H1 (cell line): ENCODE measurements at regions not wholly inside any gene's neighbourhood (a gene's known extent, or its start where the extent isn't known, plus 50 kb on each side); places are given as distances from the start of the nearest gene placed in this dataset.
"Not testable (repeated sequence)": the region's sequence is repeated elsewhere in the genome, so short reads cannot be mapped to it uniquely, and the experiment has no call there.

Source experiments
- CEBPB ChIP-seq: IDR thresholded peaks from 2 replicates; pipeline ENCODE4 v1.6.1; 2012; ENCODE audit warnings: low read depth, low read length
- EZH2 ChIP-seq: fragments of 200-600 bp; sonication (generic); IDR thresholded peaks from 2 replicates; pipeline ENCODE4 v1.7.1; 2012; ENCODE audit warnings: low read depth, mild to moderate bottlenecking, moderate library complexity, low read length, inconsistent platforms; ENCODE audit not compliant: severe bottlenecking
- HDAC2 ChIP-seq, 2 experiments: fragments of 300-600 bp in 1 of 2; sonication (generic) in 1 of 2; IDR thresholded peaks; 2 replicates each; pipeline ENCODE4 v1.6.1; 2011 to 2012; ENCODE audit warnings: low read depth in 2 of 2, low read length in 2 of 2, mild to moderate bottlenecking in 2 of 2, moderate library complexity in 2 of 2, borderline replicate concordance in 1 of 2, inconsistent platforms in 1 of 2
- JUN ChIP-seq: IDR thresholded peaks from 2 replicates; pipeline ENCODE4 v1.6.1; 2011; ENCODE audit warnings: low read depth, mild to moderate bottlenecking, improper control_type of control experiment, low read length
- JUND ChIP-seq: IDR thresholded peaks from 2 replicates; pipeline ENCODE4 v1.6.1; 2011; ENCODE audit warnings: mild to moderate bottlenecking, improper control_type of control experiment, low read length
- MAFK ChIP-seq: IDR thresholded peaks from 2 replicates; pipeline ENCODE4 v1.6.1; 2012; ENCODE audit warnings: low read depth, mild to moderate bottlenecking, improper control_type of control experiment, low read length
- RAD21 ChIP-seq, 2 experiments: IDR thresholded peaks in 1 of 2; conservative IDR thresholded peaks in 1 of 2; 2 replicates each; pipeline ENCODE4 v1.6.1; 2011; ENCODE audit warnings: low read depth in 2 of 2, low read length in 2 of 2, improper control_type of control experiment in 1 of 2, inconsistent platforms in 1 of 2, mild to moderate bottlenecking in 1 of 2, moderate library complexity in 1 of 2
- SIN3A ChIP-seq, 2 experiments: IDR thresholded peaks in 1 of 2; conservative IDR thresholded peaks in 1 of 2; 2 replicates each; pipeline ENCODE4 v1.6.1; 2011 to 2012; ENCODE audit warnings: low read length in 2 of 2, improper control_type of control experiment in 1 of 2, low read depth in 1 of 2, mild to moderate bottlenecking in 1 of 2
- SP4 ChIP-seq: IDR thresholded peaks from 2 replicates; pipeline ENCODE4 v1.6.1; 2012; ENCODE audit warnings: low read length, inconsistent platforms
- ZNF274 ChIP-seq: IDR thresholded peaks from 2 replicates; pipeline ENCODE4 v1.7.0; 2012; ENCODE audit warnings: low read length, borderline replicate concordance; ENCODE audit errors: extremely low read depth
- TF ChIP-seq, protein P1 (sequence below), 3 experiments: IDR thresholded peaks; 1 replicate in 2 of 3; 2 replicates in 1 of 3; pipeline versions ENCODE4 v1.5.1 to v1.6.1; 2011; ENCODE audit warnings: low read length in 3 of 3, mild to moderate bottlenecking in 3 of 3, inconsistent platforms in 2 of 3, low read depth in 1 of 3, moderate library complexity in 1 of 3; ENCODE audit not compliant: insufficient read depth in 1 of 3; ENCODE audit errors: control extremely low read depth in 1 of 3
- TF ChIP-seq, protein P2 (sequence below): IDR thresholded peaks from 2 replicates; pipeline ENCODE4 v1.6.1; 2012; ENCODE audit warnings: inconsistent platforms
- TF ChIP-seq, protein P3 (sequence below): IDR thresholded peaks from 2 replicates; pipeline ENCODE4 v1.6.1; 2012; ENCODE audit warnings: low read length, inconsistent platforms

DNA sequence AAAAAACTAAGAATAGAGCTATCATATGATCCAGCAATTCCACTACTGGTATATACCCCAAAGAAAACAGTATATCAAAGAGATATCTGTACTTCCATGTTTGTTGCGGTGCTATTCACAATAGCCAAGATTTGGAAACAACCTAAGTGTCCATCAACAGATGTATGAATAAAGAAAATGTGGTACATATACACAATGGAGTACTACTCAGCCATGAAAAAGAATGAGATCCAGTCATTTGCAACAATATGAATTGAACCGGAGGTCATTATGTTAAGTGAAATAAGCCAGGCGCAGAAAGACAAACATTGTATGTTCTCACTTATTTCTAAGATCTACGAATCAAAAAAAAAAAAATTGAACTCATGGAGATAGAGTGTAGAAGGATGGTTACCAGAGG, 97.8 kb upstream of the MMADHC start:
- not testable (repeated sequence) for TF ChIP-seq MAFK; JUN; JUND; ZNF274; CEBPB; EZH2; SIN3A (conservative IDR thresholded peaks at IDR 0.05 in 1 of 2, IDR thresholded peaks at IDR 0.05 in 1 of 2; ENCODE audit: low read depth in 1 of 2, low read length in 2 of 2); SP4; HDAC2 (IDR thresholded peaks at IDR 0.05; ENCODE audit: borderline replicate concordance in 1 of 2, low read depth in 2 of 2, low read length in 2 of 2); RAD21 (IDR thresholded peaks at IDR 0.05 in 1 of 2, conservative IDR thresholded peaks at IDR 0.05 in 1 of 2; ENCODE audit: low read depth in 2 of 2, low read length in 2 of 2)
- TF ChIP-seq, protein P1, sequence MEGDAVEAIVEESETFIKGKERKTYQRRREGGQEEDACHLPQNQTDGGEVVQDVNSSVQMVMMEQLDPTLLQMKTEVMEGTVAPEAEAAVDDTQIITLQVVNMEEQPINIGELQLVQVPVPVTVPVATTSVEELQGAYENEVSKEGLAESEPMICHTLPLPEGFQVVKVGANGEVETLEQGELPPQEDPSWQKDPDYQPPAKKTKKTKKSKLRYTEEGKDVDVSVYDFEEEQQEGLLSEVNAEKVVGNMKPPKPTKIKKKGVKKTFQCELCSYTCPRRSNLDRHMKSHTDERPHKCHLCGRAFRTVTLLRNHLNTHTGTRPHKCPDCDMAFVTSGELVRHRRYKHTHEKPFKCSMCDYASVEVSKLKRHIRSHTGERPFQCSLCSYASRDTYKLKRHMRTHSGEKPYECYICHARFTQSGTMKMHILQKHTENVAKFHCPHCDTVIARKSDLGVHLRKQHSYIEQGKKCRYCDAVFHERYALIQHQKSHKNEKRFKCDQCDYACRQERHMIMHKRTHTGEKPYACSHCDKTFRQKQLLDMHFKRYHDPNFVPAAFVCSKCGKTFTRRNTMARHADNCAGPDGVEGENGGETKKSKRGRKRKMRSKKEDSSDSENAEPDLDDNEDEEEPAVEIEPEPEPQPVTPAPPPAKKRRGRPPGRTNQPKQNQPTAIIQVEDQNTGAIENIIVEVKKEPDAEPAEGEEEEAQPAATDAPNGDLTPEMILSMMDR (IDR thresholded peaks at IDR 0.05; ENCODE audit: control extremely low read depth in 1 of 3, insufficient read depth in 1 of 3, low read depth in 1 of 3, low read length in 3 of 3): not testable (repeated sequence)
- TF ChIP-seq, protein P2, sequence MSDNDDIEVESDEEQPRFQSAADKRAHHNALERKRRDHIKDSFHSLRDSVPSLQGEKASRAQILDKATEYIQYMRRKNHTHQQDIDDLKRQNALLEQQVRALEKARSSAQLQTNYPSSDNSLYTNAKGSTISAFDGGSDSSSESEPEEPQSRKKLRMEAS: not testable (repeated sequence)
- TF ChIP-seq, protein P3, sequence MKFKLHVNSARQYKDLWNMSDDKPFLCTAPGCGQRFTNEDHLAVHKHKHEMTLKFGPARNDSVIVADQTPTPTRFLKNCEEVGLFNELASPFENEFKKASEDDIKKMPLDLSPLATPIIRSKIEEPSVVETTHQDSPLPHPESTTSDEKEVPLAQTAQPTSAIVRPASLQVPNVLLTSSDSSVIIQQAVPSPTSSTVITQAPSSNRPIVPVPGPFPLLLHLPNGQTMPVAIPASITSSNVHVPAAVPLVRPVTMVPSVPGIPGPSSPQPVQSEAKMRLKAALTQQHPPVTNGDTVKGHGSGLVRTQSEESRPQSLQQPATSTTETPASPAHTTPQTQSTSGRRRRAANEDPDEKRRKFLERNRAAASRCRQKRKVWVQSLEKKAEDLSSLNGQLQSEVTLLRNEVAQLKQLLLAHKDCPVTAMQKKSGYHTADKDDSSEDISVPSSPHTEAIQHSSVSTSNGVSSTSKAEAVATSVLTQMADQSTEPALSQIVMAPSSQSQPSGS: not testable (repeated sequence)
